DOHH2 (cell line): ENCODE measurements at regions not wholly inside any gene's neighbourhood (a gene's known extent, or its start where the extent isn't known, plus 50 kb on each side); places are given as distances from the start of the nearest gene placed in this dataset.

Experiments
- H3F3A ChIP-seq: fragments of 200-600 bp; sonication (generic), shearing (Covaris generic); 2 replicates; pipeline ENCODE4 v1.6.0; 2016; ENCODE audit warnings: antibody characterized with exemption, mild to moderate bottlenecking; ENCODE audit not compliant: control insufficient read depth, insufficient read depth
- H3K27ac ChIP-seq: fragments of 200-600 bp; sonication (generic); 2 replicates; pipeline ENCODE4 v1.5.1; 2014; ENCODE audit warnings: low read depth, mild to moderate bottlenecking, low read length, moderate library complexity
- H3K27me3 ChIP-seq: fragments of 200-600 bp; sonication (generic); 2 replicates; pipeline ENCODE4 v1.6.1; 2014; ENCODE audit warnings: mild to moderate bottlenecking, low read length, mixed read lengths; ENCODE audit not compliant: control insufficient read depth
- H3K36me3 ChIP-seq: fragments of 200-600 bp; sonication (generic); 2 replicates; pipeline ENCODE4 v1.6.1; 2014; ENCODE audit warnings: mild to moderate bottlenecking, low read length, moderate library complexity, mixed read lengths; ENCODE audit not compliant: control insufficient read depth
- H3K4me1 ChIP-seq: fragments of 200-600 bp; sonication (generic); 2 replicates; pipeline ENCODE4 v1.6.1; 2014; ENCODE audit warnings: mild to moderate bottlenecking, low read length, mixed read lengths; ENCODE audit not compliant: control insufficient read depth
- H3K4me2 ChIP-seq: fragments of 200-600 bp; sonication (generic); 2 replicates; pipeline ENCODE4 v1.6.0; 2014; ENCODE audit warnings: mild to moderate bottlenecking, low read length, moderate library complexity
- H3K4me3 ChIP-seq: fragments of 200-600 bp; sonication (generic); 2 replicates; pipeline ENCODE4 v1.5.1; 2014; ENCODE audit warnings: mild to moderate bottlenecking, low read length, mixed read lengths
- H3K79me2 ChIP-seq: fragments of 200-600 bp; sonication (generic); 2 replicates; pipeline ENCODE4 v1.6.1; 2014; ENCODE audit warnings: mild to moderate bottlenecking, low read length, mixed read lengths; ENCODE audit not compliant: control insufficient read depth
- H3K9me2 ChIP-seq: fragments of 200-600 bp; sonication (generic); replicated peaks from 2 replicates; pipeline ENCODE4 v1.6.1; 2014; ENCODE audit warnings: mild to moderate bottlenecking, low read length, mixed read lengths; ENCODE audit not compliant: control insufficient read depth
- H3K9me3 ChIP-seq: fragments of 200-600 bp; sonication (generic); 2 replicates; pipeline ENCODE4 v1.6.1; 2014; ENCODE audit warnings: antibody characterized with exemption, low read length, mixed read lengths; ENCODE audit not compliant: control insufficient read depth, insufficient read depth
- H4K20me1 ChIP-seq: fragments of 200-600 bp; sonication (generic); 2 replicates; pipeline ENCODE4 v1.6.0; 2014; ENCODE audit warnings: low read depth, mild to moderate bottlenecking, antibody characterized with exemption, low read length, moderate library complexity; ENCODE audit not compliant: control insufficient read depth, insufficient read depth
- EZH2phosphoT487 ChIP-seq: fragments of 200-600 bp; sonication (generic); IDR thresholded peaks from 2 replicates; pipeline ENCODE4 v1.6.1; 2017; ENCODE audit warnings: borderline replicate concordance, mild to moderate bottlenecking, antibody characterized with exemption, low read length, moderate library complexity, mixed read lengths
- TF ChIP-seq, protein P1 (sequence below): fragments of 200-600 bp; sonication (generic); IDR thresholded peaks from one replicate; pipeline ENCODE4 v1.5.1; 2014; ENCODE audit warnings: antibody characterized with exemption, mild to moderate bottlenecking, low read depth, low read length; ENCODE audit not compliant: poor library complexity, severe bottlenecking

- no peaks in the 10 kb centered on the region for H3K79me2 ChIP-seq
- H3F3A ChIP-seq, result no peaks in the 10 kb centered on the region
- no peaks in the 10 kb centered on the region for H3K36me3 ChIP-seq
- H3K4me2 ChIP-seq, result no peak overlapping the region
- H3K9me3 ChIP-seq, result no peaks in the 10 kb centered on the region
- H4K20me1 ChIP-seq, result no peaks in the 10 kb centered on the region
- no peaks in the 10 kb centered on the region for H3K9me2 ChIP-seq
- no peaks in the 10 kb centered on the region for H3K4me1 ChIP-seq
- no peak overlapping the region for H3K4me3 ChIP-seq
- no peaks in the 10 kb centered on the region for H3K27me3 ChIP-seq
- H3K27ac ChIP-seq, result no peak overlapping the region
- TF ChIP-seq, protein P1, sequence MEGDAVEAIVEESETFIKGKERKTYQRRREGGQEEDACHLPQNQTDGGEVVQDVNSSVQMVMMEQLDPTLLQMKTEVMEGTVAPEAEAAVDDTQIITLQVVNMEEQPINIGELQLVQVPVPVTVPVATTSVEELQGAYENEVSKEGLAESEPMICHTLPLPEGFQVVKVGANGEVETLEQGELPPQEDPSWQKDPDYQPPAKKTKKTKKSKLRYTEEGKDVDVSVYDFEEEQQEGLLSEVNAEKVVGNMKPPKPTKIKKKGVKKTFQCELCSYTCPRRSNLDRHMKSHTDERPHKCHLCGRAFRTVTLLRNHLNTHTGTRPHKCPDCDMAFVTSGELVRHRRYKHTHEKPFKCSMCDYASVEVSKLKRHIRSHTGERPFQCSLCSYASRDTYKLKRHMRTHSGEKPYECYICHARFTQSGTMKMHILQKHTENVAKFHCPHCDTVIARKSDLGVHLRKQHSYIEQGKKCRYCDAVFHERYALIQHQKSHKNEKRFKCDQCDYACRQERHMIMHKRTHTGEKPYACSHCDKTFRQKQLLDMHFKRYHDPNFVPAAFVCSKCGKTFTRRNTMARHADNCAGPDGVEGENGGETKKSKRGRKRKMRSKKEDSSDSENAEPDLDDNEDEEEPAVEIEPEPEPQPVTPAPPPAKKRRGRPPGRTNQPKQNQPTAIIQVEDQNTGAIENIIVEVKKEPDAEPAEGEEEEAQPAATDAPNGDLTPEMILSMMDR, result no peak
- TF ChIP-seq EZH2phosphoT487, result no peak
These were observed 109.6 kb downstream of the FGF18 start for GRCh38 chr5:171528865-171529614.

GRCh38 chr5:171531638-171532037, 112.2 kb downstream of the FGF18 start:
- H4K20me1 ChIP-seq, result no peaks in the 10 kb centered on the region
- H3K9me3 ChIP-seq, result no peaks in the 10 kb centered on the region
- no peak overlapping the region for H3K4me2 ChIP-seq

DNA sequence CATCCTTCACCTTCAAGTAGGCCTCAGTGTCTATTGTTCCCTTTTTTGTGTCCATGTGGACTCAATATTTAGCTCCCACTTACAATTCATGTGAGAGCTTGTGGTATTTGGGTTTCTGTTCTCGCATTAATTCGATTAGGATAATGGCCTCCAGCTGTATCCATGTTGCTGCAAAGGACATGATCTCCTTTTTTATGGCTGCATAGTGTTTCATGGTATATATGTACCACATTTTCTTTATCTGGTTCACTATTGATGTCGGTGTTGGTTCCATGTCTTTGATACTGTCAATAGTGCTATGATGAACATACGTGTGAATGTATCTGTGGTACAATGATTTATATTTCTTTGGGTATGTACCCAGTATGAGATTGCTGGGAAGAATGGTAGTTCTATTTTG, 113.7 kb downstream of the FGF18 start:
- no peaks in the 10 kb centered on the region for H3K79me2 ChIP-seq
- H3K4me3 ChIP-seq, result no peak overlapping the region
- TF ChIP-seq, protein P1, result no peak
- TF ChIP-seq EZH2phosphoT487, result no peak
- H3F3A ChIP-seq, result no peaks in the 10 kb centered on the region
- H3K4me2 ChIP-seq, result no peak overlapping the region
- no peaks in the 10 kb centered on the region for H3K4me1 ChIP-seq
- no peaks in the 10 kb centered on the region for H3K27me3 ChIP-seq
- H3K9me3 ChIP-seq, result no peaks in the 10 kb centered on the region
- H3K27ac ChIP-seq, result no peak overlapping the region
- no peaks in the 10 kb centered on the region for H3K9me2 ChIP-seq
- no peaks in the 10 kb centered on the region for H4K20me1 ChIP-seq
- H3K36me3 ChIP-seq, result no peaks in the 10 kb centered on the region

More at GRCh38 chr5:171531638-171532037, 112.2 kb downstream of the FGF18 start:
- Histone ChIP-seq H3K36me3 (no peaks in the 10 kb centered on the region), H3K9me2 (no peaks in the 10 kb centered on the region), H3F3A (no peaks in the 10 kb centered on the region), H3K4me1 (no peaks in the 10 kb centered on the region), H3K79me2 (no peaks in the 10 kb centered on the region), H3K4me3 (no peak overlapping the region), H3K27me3 (no peaks in the 10 kb centered on the region), H3K27ac (no peak overlapping the region)
- TF ChIP-seq, protein P1, result no peak
- no peak for TF ChIP-seq EZH2phosphoT487
